ENCODE measurements at regions not wholly inside any gene's neighbourhood (a gene's known extent, or its start where the extent isn't known, plus 50 kb on each side); places are given as distances from the start of the nearest gene placed in this dataset.

DNA sequence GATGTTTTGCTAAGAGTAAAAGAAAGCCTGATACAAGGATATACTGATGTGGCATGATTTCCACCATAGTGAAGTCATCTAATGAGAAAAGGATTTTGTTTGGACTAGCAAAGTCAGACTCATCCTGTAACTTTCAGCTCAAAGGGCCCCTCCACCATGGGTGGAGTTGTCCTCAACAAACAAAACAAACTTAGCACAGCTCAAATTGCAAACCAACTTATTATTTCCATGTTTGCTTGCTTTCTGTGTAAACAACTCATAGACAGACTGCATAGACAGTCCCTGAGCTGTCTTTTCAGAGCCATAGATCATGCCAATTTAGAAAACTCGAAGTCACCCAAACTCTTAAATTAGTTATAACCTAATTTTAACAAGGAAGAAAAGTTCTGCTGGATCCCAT lies 69.4 kb upstream of the VAV3 start:
- Histone ChIP-seq H3F3A (ENCODE audit: control insufficient read depth, insufficient read depth) (no peaks in the 10 kb centered on the region), H3K4me1 (ENCODE audit: control insufficient read depth, low read length) (no peaks in the 10 kb centered on the region), H3K9me3 (ENCODE audit: control insufficient read depth, insufficient read depth, low read length) (no peaks in the 10 kb centered on the region), H3K36me3 (ENCODE audit: control insufficient read depth, low read length) (no peaks in the 10 kb centered on the region), H3K79me2 (ENCODE audit: control insufficient read depth, low read length) (no peaks in the 10 kb centered on the region), H3K4me3 (ENCODE audit: low read length) (no peak overlapping the region), H3K27ac (ENCODE audit: low read depth, low read length) (no peak overlapping the region), H3K4me2 (ENCODE audit: low read length) (no peak overlapping the region), H4K20me1 (ENCODE audit: control insufficient read depth, insufficient read depth, low read depth, low read length) (no peaks in the 10 kb centered on the region), H3K27me3 (ENCODE audit: control insufficient read depth, low read length) (no peaks in the 10 kb centered on the region), H3K9me2 (replicated peaks; ENCODE audit: control insufficient read depth, low read length) (no peaks in the 10 kb centered on the region)
- no peak for TF ChIP-seq EZH2phosphoT487 (IDR thresholded peaks at IDR 0.05; ENCODE audit: borderline replicate concordance, low read length)
- TF ChIP-seq, protein P1, sequence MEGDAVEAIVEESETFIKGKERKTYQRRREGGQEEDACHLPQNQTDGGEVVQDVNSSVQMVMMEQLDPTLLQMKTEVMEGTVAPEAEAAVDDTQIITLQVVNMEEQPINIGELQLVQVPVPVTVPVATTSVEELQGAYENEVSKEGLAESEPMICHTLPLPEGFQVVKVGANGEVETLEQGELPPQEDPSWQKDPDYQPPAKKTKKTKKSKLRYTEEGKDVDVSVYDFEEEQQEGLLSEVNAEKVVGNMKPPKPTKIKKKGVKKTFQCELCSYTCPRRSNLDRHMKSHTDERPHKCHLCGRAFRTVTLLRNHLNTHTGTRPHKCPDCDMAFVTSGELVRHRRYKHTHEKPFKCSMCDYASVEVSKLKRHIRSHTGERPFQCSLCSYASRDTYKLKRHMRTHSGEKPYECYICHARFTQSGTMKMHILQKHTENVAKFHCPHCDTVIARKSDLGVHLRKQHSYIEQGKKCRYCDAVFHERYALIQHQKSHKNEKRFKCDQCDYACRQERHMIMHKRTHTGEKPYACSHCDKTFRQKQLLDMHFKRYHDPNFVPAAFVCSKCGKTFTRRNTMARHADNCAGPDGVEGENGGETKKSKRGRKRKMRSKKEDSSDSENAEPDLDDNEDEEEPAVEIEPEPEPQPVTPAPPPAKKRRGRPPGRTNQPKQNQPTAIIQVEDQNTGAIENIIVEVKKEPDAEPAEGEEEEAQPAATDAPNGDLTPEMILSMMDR (IDR thresholded peaks at IDR 0.05; ENCODE audit: low read depth, low read length, poor library complexity, severe bottlenecking) = no peak

DNA sequence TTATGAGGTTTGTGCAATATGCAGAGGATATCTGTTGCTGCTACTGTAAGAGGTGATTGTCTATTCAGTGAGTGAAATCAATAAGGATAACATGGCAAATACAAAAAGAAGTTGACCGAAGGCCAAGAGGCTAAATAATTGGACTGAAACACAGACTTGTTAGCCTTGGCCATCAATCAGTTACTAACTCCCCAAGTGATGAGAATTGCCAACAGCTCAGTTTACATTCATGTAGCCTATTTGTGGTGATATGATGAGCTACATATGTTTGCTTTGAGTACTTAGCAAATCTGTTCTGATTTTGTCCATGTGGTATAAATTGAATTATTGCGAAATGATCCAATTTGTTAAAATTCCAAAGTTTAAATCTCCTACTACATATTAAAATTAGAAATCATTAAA lies 68.6 kb upstream of the VAV3 start:
- Histone ChIP-seq H3K4me3 (ENCODE audit: low read length) (no peak overlapping the region), H3K4me1 (ENCODE audit: control insufficient read depth, low read length) (no peaks in the 10 kb centered on the region), H3K4me2 (ENCODE audit: low read length) (no peak overlapping the region), H3K27ac (ENCODE audit: low read depth, low read length) (no peak overlapping the region), H3K9me2 (replicated peaks; ENCODE audit: control insufficient read depth, low read length) (no peaks in the 10 kb centered on the region), H3K27me3 (ENCODE audit: control insufficient read depth, low read length) (no peaks in the 10 kb centered on the region), H3F3A (ENCODE audit: control insufficient read depth, insufficient read depth) (no peaks in the 10 kb centered on the region), H3K79me2 (ENCODE audit: control insufficient read depth, low read length) (no peaks in the 10 kb centered on the region), H3K36me3 (ENCODE audit: control insufficient read depth, low read length) (no peaks in the 10 kb centered on the region), H3K9me3 (ENCODE audit: control insufficient read depth, insufficient read depth, low read length) (no peaks in the 10 kb centered on the region), H4K20me1 (ENCODE audit: control insufficient read depth, insufficient read depth, low read depth, low read length) (no peaks in the 10 kb centered on the region)
- TF ChIP-seq EZH2phosphoT487 (IDR thresholded peaks at IDR 0.05; ENCODE audit: borderline replicate concordance, low read length) = no peak
- TF ChIP-seq, protein P1 (IDR thresholded peaks at IDR 0.05; ENCODE audit: low read depth, low read length, poor library complexity, severe bottlenecking) = no peak

DNA sequence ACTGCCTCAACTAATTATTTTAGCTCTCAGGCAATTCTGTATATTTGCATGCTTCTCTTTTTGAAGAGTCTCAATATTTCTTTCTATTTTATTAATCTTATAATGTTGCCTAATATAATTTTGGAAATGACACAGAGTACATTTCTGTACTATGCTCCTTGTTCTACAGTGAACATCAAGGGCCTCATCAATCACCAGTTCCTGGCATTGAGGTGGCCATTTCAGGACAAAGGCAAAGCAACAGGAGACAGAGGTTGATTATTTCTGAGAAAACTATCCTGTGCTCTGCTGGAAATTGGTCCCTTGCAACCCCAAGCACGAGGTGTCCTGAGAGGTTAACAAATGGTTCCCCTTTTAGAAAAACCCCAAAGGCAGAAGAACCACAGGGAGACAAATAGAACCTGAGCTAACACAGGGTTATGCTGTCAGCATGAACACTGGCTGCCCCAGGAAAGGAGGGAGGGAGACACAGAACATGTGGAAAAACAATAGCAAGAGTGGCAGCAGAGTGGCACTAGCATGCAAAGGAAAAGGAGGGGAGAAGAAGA lies 63.9 kb upstream of the VAV3 start:
- H3K9me3 ChIP-seq (ENCODE audit: control insufficient read depth, insufficient read depth, low read length) = no peaks in the 10 kb centered on the region
- H4K20me1 ChIP-seq (ENCODE audit: control insufficient read depth, insufficient read depth, low read depth, low read length) = no peaks in the 10 kb centered on the region
- no peak overlapping the region for H3K27ac ChIP-seq (ENCODE audit: low read depth, low read length)
- H3K4me2 ChIP-seq (ENCODE audit: low read length) = no peak overlapping the region
- TF ChIP-seq, protein P1 (IDR thresholded peaks at IDR 0.05; ENCODE audit: low read depth, low read length, poor library complexity, severe bottlenecking) = no peak
- TF ChIP-seq EZH2phosphoT487 (IDR thresholded peaks at IDR 0.05; ENCODE audit: borderline replicate concordance, low read length) = no peak
- H3K9me2 ChIP-seq (replicated peaks; ENCODE audit: control insufficient read depth, low read length) = no peaks in the 10 kb centered on the region
- H3K79me2 ChIP-seq (ENCODE audit: control insufficient read depth, low read length) = no peaks in the 10 kb centered on the region
- no peaks in the 10 kb centered on the region for H3K4me1 ChIP-seq (ENCODE audit: control insufficient read depth, low read length)
- no peaks in the 10 kb centered on the region for H3K27me3 ChIP-seq (ENCODE audit: control insufficient read depth, low read length)
- H3K4me3 ChIP-seq (ENCODE audit: low read length) = no peak overlapping the region
- no peaks in the 10 kb centered on the region for H3K36me3 ChIP-seq (ENCODE audit: control insufficient read depth, low read length)
- no peaks in the 10 kb centered on the region for H3F3A ChIP-seq (ENCODE audit: control insufficient read depth, insufficient read depth)

All from DOHH2 (cell line).